Head of caudate nucleus (tissue), 42 donors: ENCODE measurements at regions not wholly inside any gene's neighbourhood (a gene's known extent, or its start where the extent isn't known, plus 50 kb on each side); places are given as distances from the start of the nearest gene placed in this dataset.

ENCODE experiments used
- DNase-seq, 42 donors: peaks; one replicate each; pipeline versions ENCODE4 v3.0.0 to v3.0.0-alpha.2; 2020 to 2021; ENCODE audit warnings: mixed read lengths in 7 of 42
- intact Hi-C: fragments of 100-400 bp; cut with DNase I; formaldehyde crosslinking; loops from one replicate; pipeline ENCODE4 v1.15.0; 2022

DNA sequence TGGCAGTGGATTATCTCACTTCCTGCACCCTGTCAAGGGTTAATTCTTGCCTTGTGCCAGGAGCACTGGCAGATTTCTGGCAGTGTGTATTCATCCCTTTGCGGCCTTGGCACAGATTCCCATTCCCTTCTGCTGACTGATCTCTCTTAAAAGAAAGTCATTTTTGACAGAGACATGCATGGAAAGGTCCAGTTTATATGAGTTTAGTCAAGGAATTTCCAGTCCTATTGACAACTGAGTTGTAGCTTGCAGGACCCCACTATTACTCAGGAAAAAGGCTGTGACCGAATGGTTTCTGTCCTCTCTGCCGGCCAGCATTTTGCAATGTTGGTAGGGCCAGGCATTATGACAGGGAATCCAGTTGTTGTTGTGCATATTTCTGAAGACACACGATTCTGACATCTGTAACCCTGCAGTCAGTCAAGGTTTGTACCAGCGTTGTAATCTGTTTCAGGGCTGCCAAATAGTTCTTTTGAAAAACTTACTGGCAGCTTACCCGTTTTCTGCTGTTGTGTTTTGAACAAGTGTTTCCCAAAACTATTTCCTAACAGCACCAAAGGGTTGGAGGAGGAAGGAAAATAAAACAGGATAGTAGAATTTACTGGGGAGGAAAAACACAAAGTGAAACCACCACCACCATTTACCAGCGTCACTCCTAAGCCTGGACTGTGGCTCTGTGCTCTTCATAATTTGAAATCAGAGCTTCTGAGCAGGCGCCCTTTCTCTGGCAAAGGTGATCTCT lies 243.4 kb upstream of the KLF4 start:
- intact Hi-C loops, result no loop called here
- peak in 6 of 42 donors; percentile 13 to 44 (median 20) for DNase-seq

DNA sequence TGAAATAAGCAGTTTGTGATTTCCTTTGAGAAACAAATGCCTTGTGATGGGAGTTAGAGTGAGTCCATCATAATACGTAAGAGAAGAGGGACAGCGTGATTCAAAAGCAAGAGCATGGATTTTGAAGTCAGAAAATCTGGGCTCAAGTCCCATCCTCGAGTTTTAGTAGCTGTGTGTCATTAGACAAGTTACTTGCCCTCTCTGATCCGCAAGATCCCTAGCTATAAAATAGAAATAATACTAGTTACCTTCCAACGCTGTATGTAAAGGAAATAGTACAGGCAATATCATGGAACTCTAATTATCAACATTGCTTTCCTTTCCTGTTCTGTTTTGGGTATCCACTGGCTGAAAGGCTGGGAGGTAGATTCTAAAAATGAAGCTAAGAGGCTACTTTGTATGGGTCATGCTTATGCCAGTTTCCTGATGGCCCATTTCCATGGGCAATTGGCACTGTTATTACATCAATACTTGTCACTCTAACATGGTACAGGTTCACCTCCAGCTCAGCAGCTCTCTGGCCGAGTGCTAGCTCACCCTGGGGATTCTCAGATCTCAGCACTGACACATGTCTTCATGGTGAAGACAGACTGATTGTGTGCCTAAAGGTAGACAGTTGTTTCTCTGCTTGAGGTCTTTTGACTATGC lies 241.7 kb upstream of the KLF4 start:
- intact Hi-C loops, result no loop called here
- DNase-seq, result no peak

DNA sequence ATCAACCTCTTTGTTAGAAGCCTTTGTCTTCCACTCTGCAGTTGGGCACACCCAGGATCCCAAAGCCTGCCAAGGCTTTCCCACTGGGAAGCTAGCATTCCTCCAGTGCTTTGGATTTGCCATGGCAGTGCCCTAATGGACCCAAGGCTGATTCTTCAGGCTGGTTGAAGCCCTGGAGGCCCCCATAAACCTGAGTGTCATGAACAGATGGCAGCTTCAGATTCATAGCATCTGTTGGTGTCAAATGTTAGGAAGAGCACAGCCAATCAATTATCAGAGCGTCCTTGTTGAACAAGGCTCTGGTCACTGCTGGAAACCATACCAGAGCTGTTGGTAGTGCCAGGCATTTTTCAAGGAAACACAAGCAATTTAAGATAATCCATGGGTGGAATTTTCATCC lies 241.1 kb upstream of the KLF4 start:
- intact Hi-C loops, result no loop called here

DNA sequence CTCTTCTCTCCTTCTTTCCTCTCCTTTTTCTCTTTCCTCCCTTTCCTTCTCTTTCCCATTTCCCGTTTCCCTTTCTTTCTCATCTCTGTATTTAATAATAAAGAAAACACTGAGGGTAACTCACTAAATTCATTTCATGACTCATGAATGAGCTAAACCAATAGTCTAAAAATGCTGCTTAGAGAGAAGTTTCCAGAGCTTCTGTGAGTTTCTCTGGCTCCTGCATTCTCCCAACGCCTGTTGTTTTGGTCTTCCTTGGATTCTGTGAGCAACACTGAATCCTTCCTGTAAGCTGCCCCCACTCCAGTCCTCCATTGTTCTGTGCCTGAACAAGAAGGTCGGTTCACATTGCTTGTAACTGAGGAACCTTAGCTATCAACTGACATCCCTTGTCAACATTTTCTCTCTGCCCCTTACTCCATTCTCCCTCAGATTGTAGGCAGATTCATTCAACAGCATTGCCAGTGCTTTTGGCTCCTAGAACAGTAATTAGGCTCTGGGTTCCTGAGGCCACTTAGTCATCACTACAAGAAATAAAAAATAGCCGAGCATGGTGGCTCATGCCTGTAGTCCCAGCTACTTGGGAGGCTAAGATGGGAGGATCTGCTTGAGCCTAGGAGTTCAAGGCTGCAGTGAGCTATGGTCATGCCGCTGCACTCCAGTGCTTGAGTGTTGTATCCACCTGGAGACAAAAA lies 237.7 kb upstream of the KLF4 start:
- DNase-seq, result no peak
- intact Hi-C loops, result no loop called here

More for the DNA sequence above, 241.1 kb upstream of the KLF4 start:
- DNase-seq, result no peak

DNA sequence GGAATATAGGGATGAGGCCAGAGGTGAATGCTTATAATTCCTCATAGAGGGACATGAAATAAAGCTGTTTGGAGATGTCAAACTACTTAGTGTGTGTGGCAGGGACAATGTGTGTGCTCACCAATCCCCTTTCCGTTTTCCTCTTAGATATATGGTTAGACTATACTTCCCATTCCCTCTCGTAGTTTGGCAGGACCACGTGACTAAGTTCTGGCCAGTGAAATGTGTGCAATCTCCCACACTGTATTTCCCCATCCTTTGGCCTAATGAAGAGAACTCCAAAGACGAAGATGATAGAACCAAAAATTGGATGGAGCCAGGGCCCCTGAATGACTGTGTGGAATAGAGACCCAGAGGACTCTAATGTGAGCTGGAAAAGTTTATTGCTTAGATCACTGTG lies 233.4 kb upstream of the KLF4 start:
- DNase-seq, result no peak
- intact Hi-C loops, result no loop called here

DNA sequence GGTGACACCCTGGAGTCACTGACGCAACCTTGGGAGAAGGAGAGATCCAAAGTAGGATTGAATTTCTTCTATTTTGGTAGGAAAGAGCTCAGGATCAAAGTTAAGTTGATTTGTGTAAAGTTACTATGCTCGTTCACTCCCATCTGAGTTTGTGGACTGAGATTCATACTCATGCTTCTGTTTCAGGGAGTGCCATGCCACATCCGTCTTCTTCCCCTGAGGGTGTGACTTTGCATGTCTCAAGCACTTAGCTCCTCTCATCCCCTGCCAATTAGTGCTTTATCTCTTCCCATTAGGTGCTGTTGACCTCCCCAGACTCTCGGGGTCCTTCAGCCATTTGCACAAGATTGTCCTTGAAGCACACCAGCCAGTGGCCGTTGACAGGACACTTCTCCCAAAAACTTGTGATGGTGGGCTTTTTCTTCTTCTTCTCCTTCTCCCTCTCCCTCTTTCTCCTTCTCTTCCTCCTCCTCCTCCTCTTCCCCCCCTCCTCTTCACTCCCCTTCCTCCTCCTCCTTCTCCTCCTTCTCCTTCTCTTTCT lies 232.2 kb upstream of the KLF4 start:
- intact Hi-C loops, result no loop called here
- DNase-seq, result no peak

DNA sequence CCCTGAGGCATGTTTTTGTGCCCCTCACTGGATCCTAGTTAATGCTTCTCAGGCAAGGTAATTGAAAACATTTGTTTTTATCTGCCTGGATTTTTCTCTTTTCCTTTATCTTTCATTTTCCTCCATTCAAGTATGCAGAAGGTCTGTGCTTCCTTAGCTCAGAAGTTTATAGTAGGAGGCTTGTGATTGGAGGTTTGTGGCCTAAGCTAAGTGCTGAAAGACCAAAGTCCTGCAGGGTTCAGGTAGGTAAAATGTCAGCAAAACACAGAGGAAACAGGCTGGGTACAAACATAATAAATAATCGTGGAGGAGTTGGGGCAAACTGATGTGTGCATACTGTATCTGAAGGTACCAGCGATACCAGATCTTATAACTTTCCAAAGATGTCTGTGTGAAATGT lies 230.9 kb upstream of the KLF4 start:
- intact Hi-C loops, result no loop called here

DNA sequence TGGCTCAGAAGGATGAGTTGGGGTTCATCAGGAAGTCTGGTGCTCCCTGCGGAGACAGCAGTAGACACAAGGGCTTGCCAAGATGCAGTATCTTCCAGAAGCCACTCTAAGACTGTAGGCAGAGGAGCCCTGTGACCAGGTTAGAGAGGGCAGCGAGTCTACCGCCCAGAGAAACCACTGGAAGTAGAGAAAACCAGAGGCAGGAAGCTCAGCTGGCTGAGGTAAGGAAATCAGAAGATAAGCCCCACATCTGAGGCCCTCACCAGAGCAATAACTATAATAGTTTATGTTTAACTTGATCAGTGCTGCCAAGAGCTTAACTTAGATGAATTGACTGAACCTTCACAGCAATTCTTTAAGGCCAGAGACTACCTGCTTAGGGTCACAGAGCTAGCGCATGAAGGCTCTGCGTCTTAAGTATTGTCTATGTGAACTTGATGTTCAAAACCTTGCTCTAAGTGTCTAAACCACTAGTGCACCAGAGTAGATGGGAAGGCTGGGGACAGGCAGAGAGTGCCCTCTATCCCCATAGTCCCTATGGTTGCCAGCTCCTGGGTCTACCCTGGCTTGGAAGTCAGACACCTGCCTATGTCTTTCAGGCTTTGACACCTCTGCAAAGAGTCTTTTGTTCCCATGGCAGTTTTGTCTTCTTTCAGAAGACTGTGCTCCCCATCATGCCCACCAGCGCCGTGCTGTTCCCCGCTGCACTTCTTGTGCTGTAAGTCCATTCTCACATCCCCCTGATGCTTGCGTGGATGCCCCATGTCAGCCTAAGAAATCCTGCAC lies 228.2 kb upstream of the KLF4 start:
- no peak for DNase-seq
- intact Hi-C loops, result no loop called here

More for the DNA sequence above, 230.9 kb upstream of the KLF4 start:
- no peak for DNase-seq

DNA sequence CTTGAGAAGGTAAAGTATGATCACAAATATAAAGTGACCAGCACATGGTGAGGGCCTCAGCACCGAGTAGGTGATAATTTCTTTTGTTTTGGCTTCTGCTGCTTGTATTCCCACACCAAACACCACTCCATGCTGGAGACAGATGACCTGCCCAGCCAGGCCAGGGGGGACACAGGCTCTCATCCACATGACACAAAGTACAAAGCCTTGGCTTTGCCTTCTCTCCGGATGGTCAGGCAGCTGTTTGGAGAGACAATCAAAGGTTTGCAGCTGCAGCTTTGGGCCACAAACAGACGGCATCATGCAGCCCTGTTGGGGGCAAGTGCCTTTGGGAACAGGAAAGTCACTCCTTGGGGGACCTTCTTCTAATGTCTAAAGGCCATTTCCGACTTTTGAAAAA lies 226.2 kb upstream of the KLF4 start:
- intact Hi-C loops, result no loop called here
- no peak for DNase-seq

DNA sequence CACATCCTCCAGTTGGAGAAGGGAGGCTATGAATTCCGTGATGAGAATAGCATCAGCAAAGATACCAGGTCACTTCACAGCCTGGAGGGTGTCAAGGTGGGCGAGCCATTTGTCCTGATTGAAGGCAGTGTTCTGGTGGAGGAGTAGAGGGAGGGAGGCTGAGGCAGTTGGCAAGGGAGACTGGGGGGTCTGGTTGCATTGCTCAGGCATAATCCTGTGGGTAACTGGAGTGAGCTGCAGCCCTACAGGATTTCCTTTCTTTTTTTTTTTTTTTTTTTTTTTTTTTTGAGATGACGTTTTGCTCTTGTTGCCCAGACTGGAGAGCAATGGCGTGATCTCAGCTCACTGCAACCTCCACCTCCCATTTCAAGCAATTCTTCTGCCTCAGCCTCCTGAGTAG lies 223.9 kb upstream of the KLF4 start:
- DNase-seq, result no peak
- intact Hi-C loops, result no loop called here

DNA sequence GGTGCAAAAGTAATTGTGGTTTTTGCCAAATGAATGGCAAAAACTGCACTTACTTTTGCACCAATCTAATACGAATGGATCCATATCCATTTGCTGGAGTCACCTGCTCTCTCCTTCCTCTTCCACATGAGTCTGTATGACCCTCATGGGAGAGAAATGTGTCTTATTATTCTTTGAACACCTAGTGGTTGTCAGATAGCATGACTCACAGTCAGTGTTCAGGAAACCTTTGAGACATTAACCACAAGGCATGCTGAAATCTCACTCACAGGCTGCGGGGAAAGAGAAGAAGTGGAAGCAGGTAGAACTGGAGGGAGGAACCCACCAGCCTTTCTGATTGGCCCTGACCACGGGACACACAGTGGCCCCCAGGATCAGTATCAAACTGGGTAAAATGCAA lies 222.8 kb upstream of the KLF4 start:
- DNase-seq, result no peak
- intact Hi-C loops, result no loop called here

DNA sequence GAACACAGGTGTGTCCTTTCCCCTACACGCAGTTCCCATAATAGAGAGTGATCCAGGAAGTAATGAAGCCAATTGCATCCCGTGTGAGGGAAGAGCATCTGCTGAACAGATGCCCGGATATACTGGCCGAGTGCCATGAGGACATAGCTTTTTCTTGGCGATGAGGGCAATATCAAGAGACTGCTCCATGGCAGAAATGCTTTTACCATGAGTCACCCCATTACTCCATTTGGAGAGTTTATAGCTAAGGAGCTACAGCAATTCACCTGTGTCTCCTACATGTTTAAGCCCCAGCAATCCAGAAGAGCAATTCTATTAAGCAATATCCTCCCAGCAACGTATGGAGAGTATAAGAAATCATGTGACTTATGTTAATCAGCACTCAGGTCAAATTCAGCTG lies 222.0 kb upstream of the KLF4 start:
- intact Hi-C loops, result no loop called here
- no peak for DNase-seq

DNA sequence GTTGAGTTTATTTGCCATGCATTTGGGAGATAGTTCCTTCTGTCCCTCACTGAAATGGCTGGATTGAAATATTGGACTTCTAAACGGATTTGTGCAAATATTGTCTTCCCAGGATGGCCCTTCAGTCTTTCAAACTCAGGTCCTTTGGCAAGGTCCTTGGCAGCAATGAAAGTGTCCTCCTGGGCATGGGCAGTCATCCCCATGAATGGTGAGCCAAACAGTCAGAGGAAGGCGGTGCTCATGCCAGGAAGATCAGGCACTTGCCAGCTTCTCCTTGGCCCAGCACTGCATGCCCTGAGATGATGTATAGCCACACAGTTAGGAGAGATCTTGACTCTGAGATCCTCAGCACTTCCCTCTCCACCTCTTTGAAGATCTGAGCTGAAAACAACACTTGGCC lies 221.4 kb upstream of the KLF4 start:
- intact Hi-C loops, result no loop called here
- no peak for DNase-seq

DNA sequence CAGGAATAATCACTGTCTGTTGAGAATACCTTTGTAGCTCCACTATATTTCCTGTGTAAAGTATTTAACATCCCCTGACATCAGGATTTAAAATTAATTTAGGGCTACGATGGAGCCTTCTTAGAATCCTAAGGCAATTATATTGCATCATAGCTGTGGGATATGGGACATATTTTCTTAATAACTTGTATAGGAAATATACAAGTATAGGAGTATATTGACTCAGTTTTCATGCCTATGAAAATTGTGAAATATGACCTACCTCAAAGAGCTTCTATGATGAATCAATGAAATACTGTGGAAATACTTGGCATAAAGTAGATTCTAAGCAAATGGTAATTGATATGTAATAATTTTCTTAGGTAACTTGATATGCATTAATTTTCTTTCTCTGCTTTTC lies 221.0 kb upstream of the KLF4 start:
- intact Hi-C loops, result no loop called here
- DNase-seq, result no peak

DNA sequence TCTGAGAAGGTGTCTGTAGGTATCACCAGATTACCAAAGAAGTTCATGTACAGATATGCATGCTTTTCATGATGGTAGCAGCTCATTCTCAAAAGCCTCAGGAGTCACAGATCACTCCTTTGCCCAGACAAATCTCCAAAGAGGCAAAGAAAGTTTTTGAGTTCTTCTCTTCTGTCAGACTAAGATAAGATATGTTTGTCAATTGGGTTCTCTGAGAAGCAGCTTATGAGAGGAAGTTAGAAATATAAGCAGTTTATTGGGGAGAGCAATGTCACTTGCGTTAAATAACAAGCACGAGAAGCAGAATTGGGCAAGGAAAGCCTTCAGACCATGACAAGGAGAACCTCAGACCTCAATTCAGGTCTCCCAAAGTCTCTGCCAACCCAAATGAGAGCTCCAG lies 219.2 kb upstream of the KLF4 start:
- intact Hi-C loops, result no loop called here
- no peak for DNase-seq

DNA sequence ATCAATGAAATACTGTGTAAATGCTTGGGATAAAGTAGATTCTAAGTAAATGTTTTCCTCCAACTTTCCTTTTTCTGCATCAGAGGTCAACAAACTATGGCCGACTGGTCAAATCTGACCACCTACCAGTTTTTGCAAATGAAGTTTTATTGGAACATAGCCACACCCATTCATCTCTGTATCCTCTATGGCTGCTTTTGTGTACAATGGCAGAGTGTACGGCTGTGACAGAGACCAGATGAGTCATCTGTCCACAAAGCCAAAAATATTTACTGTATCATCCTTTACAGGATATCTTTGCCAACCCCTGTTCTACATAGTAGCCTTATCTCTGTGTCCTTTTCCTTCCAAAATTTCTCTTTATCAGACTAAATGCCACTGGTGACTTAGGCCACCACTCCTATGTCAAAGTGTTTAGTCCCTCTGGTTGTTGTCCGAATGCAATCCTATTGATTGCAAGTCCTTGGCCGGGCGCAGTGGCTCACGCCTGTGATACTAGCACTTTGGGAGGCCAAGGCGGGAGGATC lies 218.4 kb upstream of the KLF4 start:
- intact Hi-C loops, result no loop called here
- DNase-seq, result no peak

DNA sequence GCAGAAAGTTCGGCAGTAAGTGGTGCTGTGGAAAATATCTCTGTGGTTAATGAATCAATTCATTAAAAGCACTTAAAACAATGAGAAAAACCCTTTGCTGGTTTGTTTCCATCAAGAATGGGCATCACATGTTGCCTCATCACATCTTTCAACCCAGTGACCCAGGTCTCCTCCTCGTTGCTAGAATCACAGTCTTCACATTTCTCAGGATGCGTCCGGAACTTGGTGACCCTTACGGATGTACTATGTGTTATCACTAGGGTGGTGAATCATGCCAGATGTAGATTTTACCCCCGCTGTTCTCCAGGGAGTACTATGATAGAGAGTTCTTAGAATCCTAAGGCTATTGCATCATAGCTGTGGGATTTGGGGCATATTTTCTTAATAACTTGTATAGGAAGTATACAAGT lies 217.9 kb upstream of the KLF4 start:
- no peak for DNase-seq
- intact Hi-C loops, result no loop called here

DNA sequence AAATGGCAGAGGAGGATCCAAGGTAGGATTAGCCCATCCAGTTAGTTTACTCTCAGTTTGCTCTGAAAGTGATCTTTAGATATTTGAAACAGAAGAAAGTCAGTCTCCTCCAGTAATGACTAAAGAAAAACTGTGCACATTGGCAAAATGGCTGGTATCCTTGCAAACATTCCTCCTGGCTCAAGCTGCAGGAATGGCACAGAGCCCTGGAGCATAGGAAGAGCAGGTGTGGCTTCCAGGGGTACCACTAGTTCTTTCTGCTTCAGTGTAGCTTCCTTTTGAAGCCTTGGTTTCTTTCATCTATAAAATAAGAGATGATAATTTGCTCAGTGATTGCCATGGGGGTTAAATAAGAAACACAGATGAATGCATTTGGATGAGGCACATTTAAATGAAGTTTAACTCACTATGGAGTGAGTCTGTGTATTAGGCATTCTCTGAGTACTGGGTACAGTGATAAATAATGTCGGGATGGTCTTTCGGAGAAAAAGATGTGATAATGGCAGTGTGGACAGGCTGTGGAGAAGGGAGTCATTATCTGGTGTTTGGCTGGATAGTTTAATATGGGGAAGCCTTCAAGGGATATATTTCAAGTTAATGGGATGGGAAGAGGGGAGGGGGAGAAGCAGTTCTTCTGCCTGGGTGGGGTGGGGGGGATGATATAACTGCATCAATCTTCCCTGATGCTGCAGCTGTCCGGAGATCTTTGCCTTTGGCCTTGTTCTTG lies 217.3 kb upstream of the KLF4 start:
- DNase-seq, result no peak
- intact Hi-C loops, result no loop called here

DNA sequence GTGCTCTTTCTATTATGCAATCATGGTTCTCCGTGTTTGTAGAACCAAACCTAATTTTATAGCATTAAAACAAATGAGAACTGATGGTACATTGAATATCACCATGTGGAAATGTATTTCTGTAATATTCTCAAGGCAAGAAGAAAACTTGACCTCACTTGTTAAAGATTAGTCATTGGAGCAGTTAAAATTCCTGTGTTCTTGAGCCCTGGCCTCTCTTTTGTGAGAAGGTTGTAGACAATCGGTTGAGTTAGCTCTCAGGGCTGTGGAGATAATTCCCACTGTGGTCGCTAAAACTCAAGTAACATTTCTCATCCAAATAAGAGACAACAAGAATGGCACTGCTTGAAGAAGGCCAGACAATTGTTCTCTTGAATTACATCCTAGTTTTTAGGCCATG lies 216.0 kb upstream of the KLF4 start:
- DNase-seq, result no peak
- intact Hi-C loops, result no loop called here
